Neural crest cell (in vitro differentiated cells): ENCODE measurements at regions not wholly inside any gene's neighbourhood (a gene's known extent, or its start where the extent isn't known, plus 50 kb on each side); places are given as distances from the start of the nearest gene placed in this dataset.

Source experiments
- DNase-seq: peaks from one replicate; pipeline ENCODE4 v3.0.0; 2021; ENCODE audit warnings: low read depth, mixed read lengths, low spot score
- H3K27ac Mint-ChIP-seq: one replicate; pipeline ENCODE4 v1.8.0; 2021; ENCODE audit warnings: mild to moderate bottlenecking, mixed read lengths; ENCODE audit not compliant: unreplicated experiment
- H3K27me3 Mint-ChIP-seq: 2 replicates; pipeline ENCODE4 v1.8.0; 2021; ENCODE audit warnings: low read depth, mild to moderate bottlenecking, mixed read lengths
- H3K36me3 Mint-ChIP-seq: 2 replicates; pipeline ENCODE4 v1.8.0; 2021; ENCODE audit warnings: low read depth, mild to moderate bottlenecking, mixed read lengths
- H3K4me1 Mint-ChIP-seq: 2 replicates; pipeline ENCODE4 v1.8.0; 2021; ENCODE audit warnings: mixed read lengths
- H3K4me3 Mint-ChIP-seq: one replicate; pipeline ENCODE4 v1.8.0; 2021; ENCODE audit warnings: mild to moderate bottlenecking, mixed read lengths
- H3K9me3 Mint-ChIP-seq: 2 replicates; pipeline ENCODE4 v1.8.0; 2021; ENCODE audit warnings: mixed read lengths
- CTCF ChIP-seq: fragments of 200-600 bp; sonication (generic); conservative IDR thresholded peaks from 2 replicates; pipeline ENCODE4 v1.5.0; 2021; ENCODE audit warnings: antibody characterized with exemption, mild to moderate bottlenecking

- Mint-ChIP-seq H3K27me3 (no peaks in the 10 kb centered on the region), H3K27ac (no peak overlapping the region), H3K36me3 (no peaks in the 10 kb centered on the region), H3K9me3 (peaks cover 2% of the 10 kb centered on the region), H3K4me3 (no peak overlapping the region), H3K4me1 (peaks cover 4% of the 10 kb centered on the region)
- no peak for DNase-seq
- TF ChIP-seq CTCF: no peak
Measured at GRCh38 chr3:117411971-117412370, 702.4 kb downstream of the TUSC7 start.

- H3K36me3 Mint-ChIP-seq: no peaks in the 10 kb centered on the region
- H3K9me3 Mint-ChIP-seq: no peaks in the 10 kb centered on the region
- no peak for DNase-seq
- no peaks in the 10 kb centered on the region for H3K4me1 Mint-ChIP-seq
- no peak overlapping the region for H3K4me3 Mint-ChIP-seq
- no peak overlapping the region for H3K27ac Mint-ChIP-seq
- no peak for TF ChIP-seq CTCF
- no peaks in the 10 kb centered on the region for H3K27me3 Mint-ChIP-seq
Measured at GRCh38 chr3:117417411-117417810, 707.8 kb downstream of the TUSC7 start.

GRCh38 chr3:117427081-117427480 lies 717.5 kb downstream of the TUSC7 start:
- H3K4me1 Mint-ChIP-seq: no peaks in the 10 kb centered on the region
- no peaks in the 10 kb centered on the region for H3K27me3 Mint-ChIP-seq
- no peak for DNase-seq
- no peak for TF ChIP-seq CTCF
- no peak overlapping the region for H3K4me3 Mint-ChIP-seq
- H3K27ac Mint-ChIP-seq: no peak overlapping the region
- H3K36me3 Mint-ChIP-seq: no peaks in the 10 kb centered on the region
- H3K9me3 Mint-ChIP-seq: no peaks in the 10 kb centered on the region

- Mint-ChIP-seq H3K27ac (no peak overlapping the region), H3K4me3 (no peak overlapping the region)
- DNase-seq: no peak
Measured at GRCh38 chr3:117433427-117433826, 723.8 kb downstream of the TUSC7 start.

GRCh38 chr3:117434661-117435412 lies 725.3 kb downstream of the TUSC7 start:
- H3K27ac Mint-ChIP-seq: no peak overlapping the region
- no peaks in the 10 kb centered on the region for H3K36me3 Mint-ChIP-seq
- no peak for DNase-seq
- no peaks in the 10 kb centered on the region for H3K27me3 Mint-ChIP-seq
- peaks cover 6% of the 10 kb centered on the region for H3K4me1 Mint-ChIP-seq
- TF ChIP-seq CTCF: no peak
- H3K9me3 Mint-ChIP-seq: no peaks in the 10 kb centered on the region
- H3K4me3 Mint-ChIP-seq: no peak overlapping the region

More at GRCh38 chr3:117433427-117433826, 723.8 kb downstream of the TUSC7 start:
- no peaks in the 10 kb centered on the region for H3K27me3 Mint-ChIP-seq
- H3K9me3 Mint-ChIP-seq: no peaks in the 10 kb centered on the region
- no peak for TF ChIP-seq CTCF
- no peaks in the 10 kb centered on the region for H3K36me3 Mint-ChIP-seq
- H3K4me1 Mint-ChIP-seq: peaks cover 6% of the 10 kb centered on the region
